ENCODE measurements at regions not wholly inside any gene's neighbourhood (a gene's known extent, or its start where the extent isn't known, plus 50 kb on each side); places are given as distances from the start of the nearest gene placed in this dataset.

DNA sequence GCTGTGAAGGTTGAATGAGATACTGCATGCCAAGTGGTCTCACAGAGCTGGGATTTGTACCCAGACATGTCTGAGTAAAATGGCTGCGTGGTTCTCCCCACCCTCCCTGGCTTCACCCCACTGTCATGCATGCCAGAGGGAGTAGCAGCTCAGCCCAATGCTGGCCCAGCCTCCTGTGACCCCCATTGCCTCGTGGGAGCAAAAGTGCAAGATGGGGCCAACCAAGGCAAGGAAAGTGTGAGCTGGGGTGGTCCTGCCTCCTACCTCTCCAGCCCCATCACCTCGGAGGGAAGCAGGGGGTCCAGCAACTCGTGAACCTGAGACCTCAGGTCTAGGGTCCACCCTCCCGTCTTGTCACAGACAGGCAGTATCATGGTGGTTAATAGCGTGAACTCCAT, 209.8 kb upstream of the GRIK3 start:
- ATAC-seq (no peak), DNase-seq (no peak)
- no peak overlapping the region for H3K4me3 Mint-ChIP-seq
- TF ChIP-seq, protein P1, sequence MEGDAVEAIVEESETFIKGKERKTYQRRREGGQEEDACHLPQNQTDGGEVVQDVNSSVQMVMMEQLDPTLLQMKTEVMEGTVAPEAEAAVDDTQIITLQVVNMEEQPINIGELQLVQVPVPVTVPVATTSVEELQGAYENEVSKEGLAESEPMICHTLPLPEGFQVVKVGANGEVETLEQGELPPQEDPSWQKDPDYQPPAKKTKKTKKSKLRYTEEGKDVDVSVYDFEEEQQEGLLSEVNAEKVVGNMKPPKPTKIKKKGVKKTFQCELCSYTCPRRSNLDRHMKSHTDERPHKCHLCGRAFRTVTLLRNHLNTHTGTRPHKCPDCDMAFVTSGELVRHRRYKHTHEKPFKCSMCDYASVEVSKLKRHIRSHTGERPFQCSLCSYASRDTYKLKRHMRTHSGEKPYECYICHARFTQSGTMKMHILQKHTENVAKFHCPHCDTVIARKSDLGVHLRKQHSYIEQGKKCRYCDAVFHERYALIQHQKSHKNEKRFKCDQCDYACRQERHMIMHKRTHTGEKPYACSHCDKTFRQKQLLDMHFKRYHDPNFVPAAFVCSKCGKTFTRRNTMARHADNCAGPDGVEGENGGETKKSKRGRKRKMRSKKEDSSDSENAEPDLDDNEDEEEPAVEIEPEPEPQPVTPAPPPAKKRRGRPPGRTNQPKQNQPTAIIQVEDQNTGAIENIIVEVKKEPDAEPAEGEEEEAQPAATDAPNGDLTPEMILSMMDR (IDR thresholded peaks at IDR 0.05) = no peak
- no peaks in the 10 kb centered on the region for H3K36me3 Mint-ChIP-seq (ENCODE audit: low read depth)
- no peak overlapping the region for H3K27ac Mint-ChIP-seq
- no peaks in the 10 kb centered on the region for H3K4me1 Mint-ChIP-seq (ENCODE audit: low read depth)
- ChIA-PET CTCF (no interaction called here), POLR2A (no interaction called here)
- intact Hi-C loops (cut with micrococcal nuclease) = no loop called here
- H3K27me3 Mint-ChIP-seq = peaks cover 9% of the 10 kb centered on the region
- H3K9me3 Mint-ChIP-seq = no peaks in the 10 kb centered on the region

DNA sequence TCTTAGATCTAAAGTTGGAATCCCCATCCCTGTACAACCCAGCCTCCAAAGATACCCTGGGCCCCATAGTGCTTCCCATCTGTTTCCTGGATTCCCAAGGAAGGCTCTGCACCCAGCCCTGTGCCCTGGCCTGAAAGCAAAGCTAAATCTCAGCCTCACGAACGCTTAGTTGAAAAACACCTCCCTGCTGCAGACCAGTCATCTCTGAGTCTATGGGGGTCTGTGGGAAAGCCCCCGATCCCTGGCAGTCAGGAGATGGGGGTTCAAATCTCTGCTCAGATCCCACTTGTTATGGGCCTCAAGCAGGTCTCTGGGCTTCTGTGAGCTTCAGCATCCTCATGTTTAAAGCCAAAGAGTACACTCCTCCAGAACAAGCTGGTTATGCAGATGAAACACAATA, 210.5 kb upstream of the GRIK3 start:
- TF ChIP-seq, protein P1 (IDR thresholded peaks at IDR 0.05) = no peak

DNA sequence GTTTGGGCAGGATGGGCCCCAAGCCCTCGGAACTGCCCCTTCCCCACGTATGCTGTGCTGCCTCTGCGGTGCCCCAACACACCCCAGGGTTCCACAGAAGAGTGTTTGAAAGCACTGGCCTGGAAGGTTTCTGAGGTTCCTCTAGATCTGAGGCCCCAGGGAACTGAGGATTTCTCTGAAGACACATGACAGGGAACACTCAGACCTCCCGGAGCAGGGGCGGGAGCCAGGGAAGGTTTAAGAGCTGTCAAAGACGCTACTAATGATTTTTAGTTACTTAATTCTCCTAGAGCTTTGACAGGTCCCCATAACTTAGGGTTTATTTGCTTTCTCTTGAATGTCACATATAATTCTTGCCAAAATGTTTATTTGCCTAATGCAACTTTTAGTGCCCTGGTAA, 212.3 kb upstream of the GRIK3 start:
- ChIA-PET CTCF (no interaction called here), POLR2A (no interaction called here)
- Mint-ChIP-seq H3K36me3 (ENCODE audit: low read depth) (no peaks in the 10 kb centered on the region), H3K4me3 (no peak overlapping the region), H3K27me3 (peaks cover 12% of the 10 kb centered on the region), H3K27ac (no peak overlapping the region), H3K9me3 (no peaks in the 10 kb centered on the region), H3K4me1 (ENCODE audit: low read depth) (no peaks in the 10 kb centered on the region)
- ATAC-seq = no peak
- intact Hi-C loops (cut with micrococcal nuclease) = no loop called here
- no peak for DNase-seq
- TF ChIP-seq, protein P1 (IDR thresholded peaks at IDR 0.05) = no peak

More for the DNA sequence above, 210.5 kb upstream of the GRIK3 start:
- no peak overlapping the region for H3K4me3 Mint-ChIP-seq
- H3K27ac Mint-ChIP-seq = no peak overlapping the region
- CTCF ChIA-PET = no interaction called here
- ATAC-seq (no peak), DNase-seq (no peak)
- peaks cover 12% of the 10 kb centered on the region for H3K27me3 Mint-ChIP-seq
- no peaks in the 10 kb centered on the region for H3K4me1 Mint-ChIP-seq (ENCODE audit: low read depth)
- intact Hi-C loops (cut with micrococcal nuclease) = no loop called here
- POLR2A ChIA-PET = no interaction called here
- no peaks in the 10 kb centered on the region for H3K36me3 Mint-ChIP-seq (ENCODE audit: low read depth)
- H3K9me3 Mint-ChIP-seq = no peaks in the 10 kb centered on the region

DNA sequence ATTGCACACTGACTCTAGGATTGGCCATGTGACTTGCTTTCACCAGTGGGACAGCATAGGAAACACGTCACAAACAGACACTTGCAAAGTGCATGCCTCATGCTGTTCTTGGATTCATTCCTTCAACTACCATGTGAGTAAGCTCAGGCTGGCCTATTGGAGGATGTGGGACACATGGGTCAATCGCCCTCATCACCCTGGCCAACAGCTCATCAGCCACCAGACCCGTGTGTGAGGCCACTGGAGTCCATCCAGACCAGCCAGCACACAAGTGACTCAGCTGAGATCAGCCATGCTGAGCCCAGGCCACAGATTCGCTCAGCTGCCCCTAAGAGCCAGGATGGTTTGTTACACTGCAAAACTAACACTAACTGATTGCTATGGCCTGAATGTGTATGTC, 216.1 kb upstream of the GRIK3 start:
- Mint-ChIP-seq H3K9me3 (no peaks in the 10 kb centered on the region), H3K4me1 (ENCODE audit: low read depth) (no peaks in the 10 kb centered on the region), H3K36me3 (ENCODE audit: low read depth) (no peaks in the 10 kb centered on the region), H3K27me3 (peaks cover 13% of the 10 kb centered on the region), H3K27ac (no peak overlapping the region), H3K4me3 (no peak overlapping the region)
- DNase-seq = no peak
- ChIA-PET CTCF (no interaction called here), POLR2A (no interaction called here)
- ATAC-seq = no peak
- TF ChIP-seq, protein P1 (IDR thresholded peaks at IDR 0.05) = no peak
- intact Hi-C loops (cut with micrococcal nuclease) = no loop called here

DNA sequence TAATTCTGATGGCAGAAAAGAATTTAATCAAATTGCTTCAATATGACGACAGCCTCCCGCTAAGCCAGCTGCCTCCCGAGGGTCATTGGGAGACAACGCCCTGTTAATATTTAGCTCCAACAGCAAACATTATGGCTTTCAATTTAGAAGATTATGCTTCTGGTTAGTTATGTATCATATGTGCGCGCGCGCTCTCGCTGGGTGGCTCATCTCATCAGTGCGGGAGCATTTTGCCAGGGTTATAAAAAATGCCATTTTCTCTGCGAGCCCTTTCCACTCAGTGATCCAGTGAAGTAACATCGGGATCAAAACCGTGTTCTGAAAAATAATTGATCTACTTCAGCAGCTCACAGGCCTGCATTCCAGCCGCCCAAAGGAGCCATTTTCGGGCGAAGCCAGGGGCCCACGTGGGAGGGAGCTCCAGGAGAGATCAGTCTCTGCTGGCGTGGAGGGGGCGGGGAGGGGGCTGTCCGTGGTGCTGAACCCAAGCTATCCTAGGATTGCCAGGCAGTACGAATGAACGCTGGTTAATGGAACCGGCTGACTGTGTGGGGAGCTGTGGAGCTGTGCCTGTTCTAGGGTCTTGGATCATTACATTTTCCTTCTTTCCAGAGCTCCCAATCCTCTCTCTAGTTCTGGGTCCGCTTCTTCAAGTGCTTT, 219.1 kb upstream of the ZC3H12A start:
- H3K36me3 Mint-ChIP-seq (ENCODE audit: low read depth) = no peaks in the 10 kb centered on the region
- H3K27ac Mint-ChIP-seq = no peak overlapping the region
- no peak overlapping the region for H3K4me3 Mint-ChIP-seq
- intact Hi-C loops (cut with micrococcal nuclease) = no loop called here
- ChIA-PET CTCF (no interaction called here), POLR2A (no interaction called here)
- DNase-seq = peak; percentile 38
- no peaks in the 10 kb centered on the region for H3K4me1 Mint-ChIP-seq (ENCODE audit: low read depth)
- no peaks in the 10 kb centered on the region for H3K9me3 Mint-ChIP-seq
- TF ChIP-seq, protein P1 (IDR thresholded peaks at IDR 0.05) = no peak
- ATAC-seq = no peak
- H3K27me3 Mint-ChIP-seq = peaks cover 22% of the 10 kb centered on the region
